ENCODE measurements at regions not wholly inside any gene's neighbourhood (a gene's known extent, or its start where the extent isn't known, plus 50 kb on each side); places are given as distances from the start of the nearest gene placed in this dataset.

DNA sequence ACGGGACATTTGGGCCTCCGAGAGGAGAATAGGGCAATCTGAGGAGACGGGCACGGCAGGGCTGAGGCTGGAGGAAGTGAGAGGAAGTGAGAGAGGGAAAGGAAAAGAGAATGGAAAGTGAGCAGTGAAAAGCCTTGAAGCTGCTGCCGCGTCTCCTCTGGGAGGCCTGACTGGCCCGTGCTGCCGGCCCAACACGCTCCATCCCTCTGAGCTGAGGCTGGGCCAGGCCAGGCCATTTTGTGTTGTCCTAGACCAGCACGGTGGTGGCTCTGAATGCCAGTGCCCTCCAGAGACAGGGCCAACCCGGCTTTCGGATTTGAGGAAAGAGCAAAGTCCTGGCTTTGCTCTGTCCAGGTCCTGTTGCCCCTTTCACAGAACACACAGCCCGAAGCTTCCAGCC lies 361.1 kb upstream of the SHH start:
- TF ChIP-seq, protein P1, sequence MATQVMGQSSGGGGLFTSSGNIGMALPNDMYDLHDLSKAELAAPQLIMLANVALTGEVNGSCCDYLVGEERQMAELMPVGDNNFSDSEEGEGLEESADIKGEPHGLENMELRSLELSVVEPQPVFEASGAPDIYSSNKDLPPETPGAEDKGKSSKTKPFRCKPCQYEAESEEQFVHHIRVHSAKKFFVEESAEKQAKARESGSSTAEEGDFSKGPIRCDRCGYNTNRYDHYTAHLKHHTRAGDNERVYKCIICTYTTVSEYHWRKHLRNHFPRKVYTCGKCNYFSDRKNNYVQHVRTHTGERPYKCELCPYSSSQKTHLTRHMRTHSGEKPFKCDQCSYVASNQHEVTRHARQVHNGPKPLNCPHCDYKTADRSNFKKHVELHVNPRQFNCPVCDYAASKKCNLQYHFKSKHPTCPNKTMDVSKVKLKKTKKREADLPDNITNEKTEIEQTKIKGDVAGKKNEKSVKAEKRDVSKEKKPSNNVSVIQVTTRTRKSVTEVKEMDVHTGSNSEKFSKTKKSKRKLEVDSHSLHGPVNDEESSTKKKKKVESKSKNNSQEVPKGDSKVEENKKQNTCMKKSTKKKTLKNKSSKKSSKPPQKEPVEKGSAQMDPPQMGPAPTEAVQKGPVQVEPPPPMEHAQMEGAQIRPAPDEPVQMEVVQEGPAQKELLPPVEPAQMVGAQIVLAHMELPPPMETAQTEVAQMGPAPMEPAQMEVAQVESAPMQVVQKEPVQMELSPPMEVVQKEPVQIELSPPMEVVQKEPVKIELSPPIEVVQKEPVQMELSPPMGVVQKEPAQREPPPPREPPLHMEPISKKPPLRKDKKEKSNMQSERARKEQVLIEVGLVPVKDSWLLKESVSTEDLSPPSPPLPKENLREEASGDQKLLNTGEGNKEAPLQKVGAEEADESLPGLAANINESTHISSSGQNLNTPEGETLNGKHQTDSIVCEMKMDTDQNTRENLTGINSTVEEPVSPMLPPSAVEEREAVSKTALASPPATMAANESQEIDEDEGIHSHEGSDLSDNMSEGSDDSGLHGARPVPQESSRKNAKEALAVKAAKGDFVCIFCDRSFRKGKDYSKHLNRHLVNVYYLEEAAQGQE (IDR thresholded peaks at IDR 0.05; ENCODE audit: low read depth), result no peak
- TF ChIP-seq YY1 (IDR thresholded peaks at IDR 0.05; ENCODE audit: low read depth) (no peak), TAF1 (IDR thresholded peaks at IDR 0.05; ENCODE audit: low read depth) (no peak), CREB1 (IDR thresholded peaks at IDR 0.05; ENCODE audit: low read depth) (no peak), EP300 (IDR thresholded peaks at IDR 0.05; ENCODE audit: borderline replicate concordance) (no peak), EGR1 (IDR thresholded peaks at IDR 0.05) (no peak), NFIC (IDR thresholded peaks at IDR 0.05) (no peak), TCF12 (IDR thresholded peaks at IDR 0.05; ENCODE audit: low read depth) (no peak), TEAD4 (IDR thresholded peaks at IDR 0.05) (no peak), CEBPB (IDR thresholded peaks at IDR 0.05) (no peak), FOXM1 (IDR thresholded peaks at IDR 0.05; ENCODE audit: borderline replicate concordance, low read depth) (no peak), RAD21 (IDR thresholded peaks at IDR 0.05; ENCODE audit: low read depth) (no peak)
- TF ChIP-seq, protein P2, sequence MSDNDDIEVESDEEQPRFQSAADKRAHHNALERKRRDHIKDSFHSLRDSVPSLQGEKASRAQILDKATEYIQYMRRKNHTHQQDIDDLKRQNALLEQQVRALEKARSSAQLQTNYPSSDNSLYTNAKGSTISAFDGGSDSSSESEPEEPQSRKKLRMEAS (IDR thresholded peaks at IDR 0.05), result no peak
- TF ChIP-seq, protein P3, sequence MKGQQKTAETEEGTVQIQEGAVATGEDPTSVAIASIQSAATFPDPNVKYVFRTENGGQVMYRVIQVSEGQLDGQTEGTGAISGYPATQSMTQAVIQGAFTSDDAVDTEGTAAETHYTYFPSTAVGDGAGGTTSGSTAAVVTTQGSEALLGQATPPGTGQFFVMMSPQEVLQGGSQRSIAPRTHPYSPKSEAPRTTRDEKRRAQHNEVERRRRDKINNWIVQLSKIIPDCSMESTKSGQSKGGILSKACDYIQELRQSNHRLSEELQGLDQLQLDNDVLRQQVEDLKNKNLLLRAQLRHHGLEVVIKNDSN (IDR thresholded peaks at IDR 0.05), result no peak

All from Ishikawa (cell line).